ENCODE measurements at regions not wholly inside any gene's neighbourhood (a gene's known extent, or its start where the extent isn't known, plus 50 kb on each side); places are given as distances from the start of the nearest gene placed in this dataset.

GRCh38 chr10:22765660-22766547, 51.5 kb upstream of the PIP4K2A start:
- Mint-ChIP-seq H3K27ac (no peak overlapping the region), H3K4me3 (no peak overlapping the region), H3K4me1 (peaks cover 6% of the 10 kb centered on the region), H3K36me3 (peaks cover 5% of the 10 kb centered on the region), H3K9me3 (peaks cover 3% of the 10 kb centered on the region)
- ATAC-seq (no peak), DNase-seq (ENCODE audit: low spot score in 2 of 2) (no peak)

- ATAC-seq (no peak), DNase-seq (ENCODE audit: low spot score in 2 of 2) (no peak)
- Mint-ChIP-seq H3K27ac (no peak overlapping the region), H3K36me3 (no peaks in the 10 kb centered on the region), H3K4me3 (no peak overlapping the region), H3K9me3 (no peaks in the 10 kb centered on the region), H3K4me1 (peaks cover 6% of the 10 kb centered on the region)
Measured at GRCh38 chr10:22764639-22765038, 50.3 kb upstream of the PIP4K2A start.
